HEK293 (cell line): ENCODE measurements at regions not wholly inside any gene's neighbourhood (a gene's known extent, or its start where the extent isn't known, plus 50 kb on each side); places are given as distances from the start of the nearest gene placed in this dataset.

Experiments
- CTCF ChIA-PET: fragments of 350-600 bp; formaldehyde crosslinking; extraction: SDS; loops from one replicate; lab custom pipeline; 2021; ENCODE audit warnings: antibody characterized with exemption; lab: Yijun Ruan, JAX
- POLR2A ChIA-PET: fragments of 300-600 bp; formaldehyde crosslinking; extraction: SDS; loops from one replicate; lab custom pipeline; 2020; ENCODE audit warnings: antibody characterized with exemption, inconsistent platforms; lab: Yijun Ruan, JAX
- H3K27ac ChIP-seq: fragments of 200-500 bp; sonication (Bioruptor generic); 2 replicates; pipeline ENCODE4 v1.5.1; 2014; ENCODE audit warnings: low read depth, low read length, control low read depth, inconsistent platforms; ENCODE audit errors: extremely low read depth
- H3K36me3 ChIP-seq, 2 experiments: fragments of 200-500 bp in 1 of 2; sonication (Bioruptor generic) in 1 of 2; 1 replicate in 1 of 2; 2 replicates in 1 of 2; pipeline ENCODE4 v1.5.1; 2014 to 2017; ENCODE audit warnings: inconsistent platforms in 2 of 2, low read length in 2 of 2; ENCODE audit not compliant: control insufficient read depth in 2 of 2, insufficient read depth in 1 of 2
- H3K4me1 ChIP-seq: fragments of 200-500 bp; sonication (Bioruptor generic); 2 replicates; pipeline ENCODE4 v1.5.1; 2014; ENCODE audit warnings: mild to moderate bottlenecking, low read length, inconsistent platforms; ENCODE audit not compliant: control insufficient read depth, insufficient read depth
- H3K4me3 ChIP-seq: 2 replicates; pipeline ENCODE4 v1.5.1; 2011; ENCODE audit warnings: low read depth, mild to moderate bottlenecking, control low read depth, low read length, moderate library complexity
- H3K9me3 ChIP-seq: fragments of 200-500 bp; sonication (Bioruptor generic); 2 replicates; pipeline ENCODE4 v1.5.1; 2014; ENCODE audit warnings: low read depth, low read length, inconsistent platforms; ENCODE audit not compliant: control insufficient read depth, insufficient read depth
- INSM2 ChIP-seq: fragments of 450-650 bp; formaldehyde crosslinking; IDR thresholded peaks from 2 replicates; pipeline ENCODE4 v1.5.1; 2016; ENCODE audit warnings: missing biosample characterization, missing genetic modification characterization
- KLF10 ChIP-seq: fragments of 450-650 bp; IDR thresholded peaks from 2 replicates; pipeline ENCODE4 v1.5.1; 2018; ENCODE audit warnings: missing biosample characterization, mild to moderate bottlenecking, missing genetic modification characterization
- KLF7 ChIP-seq: fragments of 450-650 bp; formaldehyde crosslinking; IDR thresholded peaks from 2 replicates; pipeline ENCODE4 v1.5.1; 2016; ENCODE audit warnings: missing biosample characterization, missing genetic modification characterization, borderline replicate concordance
- MYNN ChIP-seq: fragments of 450-650 bp; formaldehyde crosslinking; IDR thresholded peaks from 2 replicates; pipeline ENCODE4 v1.5.1; 2016; ENCODE audit warnings: missing biosample characterization, missing genetic modification characterization, borderline replicate concordance
- SETDB1 ChIP-seq: IDR thresholded peaks from one replicate; pipeline ENCODE4 v1.6.1; 2017; ENCODE audit warnings: mild to moderate bottlenecking, low read length, moderate library complexity, mixed read lengths; ENCODE audit not compliant: insufficient read length
- ZBTB11 ChIP-seq: fragments of 450-650 bp; formaldehyde crosslinking; conservative IDR thresholded peaks from 2 replicates; pipeline ENCODE4 v1.5.1; 2016; ENCODE audit warnings: low read depth, missing biosample characterization, missing genetic modification characterization
- ZBTB26 ChIP-seq: fragments of 450-650 bp; formaldehyde crosslinking; optimal IDR thresholded peaks from 2 replicates; pipeline ENCODE3; 2016; ENCODE audit warnings: missing biosample characterization, mild to moderate bottlenecking, missing genetic modification characterization
- ZFP41 ChIP-seq: fragments of 450-650 bp; formaldehyde crosslinking; IDR thresholded peaks from 2 replicates; pipeline ENCODE4 v1.5.1; 2016; ENCODE audit warnings: missing biosample characterization, missing genetic modification characterization, borderline replicate concordance
- ZNF112 ChIP-seq: fragments of 450-650 bp; formaldehyde crosslinking; IDR thresholded peaks from 2 replicates; pipeline ENCODE4 v1.5.0; 2017; ENCODE audit warnings: missing biosample characterization, missing genetic modification characterization
- ZNF121 ChIP-seq: fragments of 450-650 bp; formaldehyde crosslinking; IDR thresholded peaks from 2 replicates; pipeline ENCODE4 v1.5.1; 2016; ENCODE audit warnings: missing biosample characterization, missing genetic modification characterization
- ZNF184 ChIP-seq: fragments of 450-650 bp; IDR thresholded peaks from 2 replicates; pipeline ENCODE4 v1.5.1; 2018; ENCODE audit warnings: missing biosample characterization, mild to moderate bottlenecking, missing genetic modification characterization
- ZNF214 ChIP-seq: fragments of 450-650 bp; formaldehyde crosslinking; IDR thresholded peaks from 2 replicates; pipeline ENCODE4 v1.5.1; 2017; ENCODE audit warnings: missing biosample characterization, mild to moderate bottlenecking, missing genetic modification characterization, borderline replicate concordance
- ZNF341 ChIP-seq: fragments of 450-650 bp; formaldehyde crosslinking; IDR thresholded peaks from 2 replicates; pipeline ENCODE4; 2016; ENCODE audit warnings: low read depth, missing biosample characterization, missing genetic modification characterization
- ZNF558 ChIP-seq: fragments of 450-650 bp; formaldehyde crosslinking; IDR thresholded peaks from 2 replicates; pipeline ENCODE4 v1.5.1; 2016; ENCODE audit warnings: missing biosample characterization, missing genetic modification characterization
- ZNF670 ChIP-seq: fragments of 450-650 bp; formaldehyde crosslinking; IDR thresholded peaks from 2 replicates; pipeline ENCODE4 v1.5.1; 2016; ENCODE audit warnings: missing biosample characterization, missing genetic modification characterization, low read depth
- ZNF677 ChIP-seq: fragments of 450-650 bp; IDR thresholded peaks from 2 replicates; pipeline ENCODE4 v1.5.0; 2018; ENCODE audit warnings: missing biosample characterization, mild to moderate bottlenecking, missing genetic modification characterization, moderate library complexity
- ZNF707 ChIP-seq: fragments of 450-650 bp; formaldehyde crosslinking; IDR thresholded peaks from 2 replicates; pipeline ENCODE4 v1.5.1; 2016; ENCODE audit warnings: missing biosample characterization, missing genetic modification characterization
- ZNF776 ChIP-seq: fragments of 450-650 bp; formaldehyde crosslinking; IDR thresholded peaks from 2 replicates; pipeline ENCODE4 v1.5.0; 2017; ENCODE audit warnings: missing biosample characterization, missing genetic modification characterization, borderline replicate concordance
- ZXDB ChIP-seq: fragments of 450-650 bp; formaldehyde crosslinking; IDR thresholded peaks from 2 replicates; pipeline ENCODE4 v1.5.1; 2016; ENCODE audit warnings: missing biosample characterization, missing genetic modification characterization

GRCh38 chr1:118826669-118827068 is 161.5 kb downstream of the TBX15 start (continued):
- TF ChIP-seq ZNF112 (tag by site-specific recombination) (no peak), ZFP41 (no peak)
- TF ChIP-seq, all 188 proteins: peak for 0

- no peaks in the 10 kb centered on the region for H3K36me3 ChIP-seq
- no peak overlapping the region for H3K27ac ChIP-seq
- no peak overlapping the region for H3K4me3 ChIP-seq
- no peak for TF ChIP-seq INSM2
- no peak for TF ChIP-seq ZNF776 (tag by site-specific recombination)
- no peak for TF ChIP-seq ZNF558 (tag by site-specific recombination)
- TF ChIP-seq ZNF341, result no peak
- no peak for TF ChIP-seq KLF10 (tag by site-specific recombination)
- TF ChIP-seq ZNF670 (tag by site-specific recombination), result no peak
- no peak for TF ChIP-seq ZXDB (tag by site-specific recombination)
- TF ChIP-seq ZNF121, result no peak
- H3K9me3 ChIP-seq, result no peaks in the 10 kb centered on the region
- H3K4me1 ChIP-seq, result peaks cover 2% of the 10 kb centered on the region; the same call in 1 of the 2 replicates
- ChIA-PET POLR2A (no interaction called here), CTCF (no interaction called here)
Observed at GRCh38 chr1:118825619-118826018, 162.5 kb downstream of the TBX15 start.

GRCh38 chr1:118821801-118822200 is 166.3 kb downstream of the TBX15 start:
- Histone ChIP-seq H3K27ac (no peak overlapping the region), H3K4me3 (no peak overlapping the region), H3K9me3 (no peaks in the 10 kb centered on the region), H3K4me1 (peaks cover 2% of the 10 kb centered on the region; the same call in 1 of the 2 replicates), H3K36me3 (no peaks in the 10 kb centered on the region)
- no peak for TF ChIP-seq ZNF184
- TF ChIP-seq ZNF214 (tag by site-specific recombination), result no peak
- TF ChIP-seq KLF7 (tag by site-specific recombination), result no peak
- TF ChIP-seq ZNF677, result no peak
- TF ChIP-seq SETDB1, result no peak
- ChIA-PET CTCF (interaction anchor here (0.7 kb wide), 1 partner anchor 264 kb away, joined by 3 read pairs; no protein-coding TSS in a partner anchor), POLR2A (no interaction called here)

GRCh38 chr1:118820864-118821263 is 167.3 kb downstream of the TBX15 start:
- Histone ChIP-seq H3K4me1 (peaks cover 1% of the 10 kb centered on the region; the same call in 1 of the 2 replicates), H3K27ac (no peak overlapping the region), H3K36me3 (no peaks in the 10 kb centered on the region), H3K4me3 (no peak overlapping the region), H3K9me3 (no peaks in the 10 kb centered on the region)
- ChIA-PET POLR2A (no interaction called here), CTCF (no interaction called here)
- TF ChIP-seq MYNN (tag by site-specific recombination) (no peak), ZBTB26 (no peak), ZNF707 (tag by site-specific recombination) (no peak), ZBTB11 (no peak)
